GM12878 (cell line): ENCODE measurements at regions not wholly inside any gene's neighbourhood (a gene's known extent, or its start where the extent isn't known, plus 50 kb on each side); places are given as distances from the start of the nearest gene placed in this dataset.

Source experiments
- ATAC-seq: fragments of 200-7000 bp; cut with Tn5 transposase; 3 replicates; pipeline ENCODE4 v1.9.1; 2020; ENCODE audit warnings: mild to moderate bottlenecking, moderate library complexity
- BruUV-seq: library from RNA; stranded (reverse); fragments of 400-500 nt; replicated peaks from 2 replicates; lab custom pipeline; 2021; lab: Mats Ljungman, UMichigan
- CTCF ChIA-PET: fragments of 300-600 bp; sonication (Branson Sonifier 250); formaldehyde crosslinking; extraction: SDS; loops from one replicate; lab custom pipeline; 2021; ENCODE audit warnings: inconsistent platforms; lab: Yijun Ruan, JAX
- POLR2A ChIA-PET: fragments of 350-600 bp; formaldehyde crosslinking; extraction: SDS; loops from one replicate; lab custom pipeline; 2021; ENCODE audit warnings: inconsistent platforms; lab: Charles Lee
- RAD21 ChIA-PET: fragments of 300-600 bp; sonication (Branson Sonifier 250); formaldehyde crosslinking; loops from one replicate; lab custom pipeline; 2023; ENCODE audit warnings: antibody characterized with exemption; ENCODE audit not compliant: unreplicated experiment; lab: Charles Lee
- SMC1A ChIA-PET: fragments of 300-600 bp; sonication (Branson Sonifier 250); formaldehyde crosslinking; loops from one replicate; lab custom pipeline; 2023; ENCODE audit not compliant: unreplicated experiment, uncharacterized antibody; lab: Charles Lee
- DNase-seq: peaks from one replicate; pipeline ENCODE4 v3.0.0-alpha.2; 2011; ENCODE audit warnings: low read depth, low spot score
- FAIRE-seq: peaks from 3 replicates; lab custom pipeline; 2011; peaks lifted over from hg19 to GRCh38; lab: Jason Lieb, UNC
- H2AFZ ChIP-seq: 2 replicates; pipeline ENCODE4 v1.6.0; 2011; ENCODE audit warnings: low read depth, low read length, control low read depth; ENCODE audit not compliant: control insufficient read depth
- H3K27ac ChIP-seq: 2 replicates; pipeline ENCODE4 v1.5.1; 2011; ENCODE audit warnings: control low read depth; ENCODE audit not compliant: control insufficient read depth, insufficient read depth
- H3K27me3 ChIP-seq, 2 experiments: replicated peaks in 1 of 2; 2 replicates each; pipeline versions ENCODE4 v1.6.0 to v1.6.1; 2011; ENCODE audit warnings: low read length in 1 of 2; ENCODE audit not compliant: control insufficient read depth in 2 of 2, insufficient read depth in 2 of 2
- H3K36me3 ChIP-seq, 2 experiments: 2 replicates each; pipeline ENCODE4 v1.5.1; 2011; ENCODE audit warnings: low read length in 1 of 2; ENCODE audit not compliant: control insufficient read depth in 2 of 2, insufficient read depth in 2 of 2
- H3K4me1 ChIP-seq: 2 replicates; pipeline ENCODE4 v1.6.1; 2011; ENCODE audit warnings: mild to moderate bottlenecking, low read length, moderate library complexity, mixed read lengths; ENCODE audit not compliant: control insufficient read depth, insufficient read depth
- H3K4me2 ChIP-seq: 2 replicates; pipeline ENCODE4 v1.6.0; 2011; ENCODE audit warnings: control low read depth; ENCODE audit not compliant: control insufficient read depth, insufficient read depth
- H3K4me3 ChIP-seq: fragments of 200-600 bp; sonication (generic); 2 replicates; pipeline ENCODE4 v1.5.1; 2016
- H3K79me2 ChIP-seq: 2 replicates; pipeline ENCODE4 v1.6.0; 2011; ENCODE audit warnings: low read length; ENCODE audit not compliant: control insufficient read depth, insufficient read depth
- H3K9ac ChIP-seq: 2 replicates; pipeline ENCODE4 v1.8.0; 2011; ENCODE audit warnings: low read length, control low read depth, mixed read lengths; ENCODE audit not compliant: control insufficient read depth, insufficient read depth
- H3K9me3 ChIP-seq: replicated peaks from 3 replicates; pipeline ENCODE4 v1.5.1; 2011; ENCODE audit warnings: mild to moderate bottlenecking, low read length; ENCODE audit not compliant: control insufficient read depth, insufficient read depth
- H4K20me1 ChIP-seq: 2 replicates; pipeline ENCODE4 v1.6.0; 2011; ENCODE audit not compliant: control insufficient read depth, insufficient read depth
- ATF3 ChIP-seq: IDR thresholded peaks from 2 replicates; pipeline ENCODE4 v1.6.1; 2011; ENCODE audit warnings: low read depth, mild to moderate bottlenecking, low read length, moderate library complexity, borderline replicate concordance; ENCODE audit errors: extremely low read depth
- CHD4 ChIP-seq: fragments of 200-600 bp; sonication (generic); IDR thresholded peaks from 2 replicates; pipeline ENCODE4 v1.6.1; 2016; ENCODE audit warnings: mild to moderate bottlenecking
- CREM ChIP-seq: IDR thresholded peaks from 2 replicates; pipeline ENCODE4 v1.6.1; 2014; ENCODE audit warnings: antibody characterized with exemption, low read depth
- ETV6 ChIP-seq, 2 experiments: fragments of 450-650 bp in 1 of 2; IDR thresholded peaks in 1 of 2; conservative IDR thresholded peaks in 1 of 2; 2 replicates each; pipeline ENCODE4 v1.6.1; 2014; ENCODE audit warnings: antibody characterized with exemption in 1 of 2, borderline replicate concordance in 1 of 2, low read depth in 1 of 2, mild to moderate bottlenecking in 1 of 2, moderate library complexity in 1 of 2
- NR2F1 ChIP-seq: fragments of 450-650 bp; conservative IDR thresholded peaks from 2 replicates; pipeline ENCODE4 v1.6.1; 2017; ENCODE audit warnings: mild to moderate bottlenecking
- PAX5 ChIP-seq: IDR thresholded peaks from 2 replicates; pipeline ENCODE4 v1.6.1; 2011; ENCODE audit warnings: low read depth, low read length, borderline replicate concordance
- RUNX3 ChIP-seq: IDR thresholded peaks from 2 replicates; pipeline ENCODE4 v1.6.1; 2012; ENCODE audit warnings: low read length, inconsistent platforms
- TCF3 ChIP-seq: IDR thresholded peaks from 2 replicates; pipeline ENCODE4 v1.6.1; 2012; ENCODE audit warnings: low read depth, mild to moderate bottlenecking, low read length, borderline replicate concordance; ENCODE audit not compliant: insufficient read depth
- TCF7 ChIP-seq: IDR thresholded peaks from 2 replicates; pipeline ENCODE4 v1.6.1; 2014; ENCODE audit warnings: antibody characterized with exemption, borderline replicate concordance
- ZNF217 ChIP-seq: fragments of 450-650 bp; IDR thresholded peaks from 2 replicates; pipeline ENCODE4 v1.6.1; 2017; ENCODE audit warnings: antibody characterized with exemption, mild to moderate bottlenecking
- WGBS: methylation state at CpG from one replicate; pipeline ENCODE4 v1.1.6; 2016; ENCODE audit warnings: low lambda C conversion rate; ENCODE audit not compliant: insufficient replicate concordance, insufficient coverage; ENCODE audit errors: missing lambda C conversion rate; 5-methylcytosine and 5-hydroxymethylcytosine counted together
- in situ Hi-C: fragments of 300-500 bp; cut with MboI; formaldehyde crosslinking; loops from 9 replicates; pipeline ENCODE4 v1.14.3; 2018; ENCODE audit warnings: mixed read lengths
- intact Hi-C: fragments of 100-400 bp; cut with micrococcal nuclease; formaldehyde crosslinking; loops from one replicate; pipeline ENCODE4 v1.14.2; 2022; ENCODE audit not compliant: unreplicated experiment
- TF ChIP-seq, protein P1 (sequence below): fragments of 450-650 bp; IDR thresholded peaks from 2 replicates; pipeline ENCODE4 v1.6.1; 2016; ENCODE audit warnings: mild to moderate bottlenecking
- TF ChIP-seq, protein P2 (sequence below): fragments of 450-650 bp; formaldehyde crosslinking; IDR thresholded peaks from 2 replicates; pipeline ENCODE4 v1.4.0; 2020; ENCODE audit warnings: mild to moderate bottlenecking, moderate library complexity

DNA sequence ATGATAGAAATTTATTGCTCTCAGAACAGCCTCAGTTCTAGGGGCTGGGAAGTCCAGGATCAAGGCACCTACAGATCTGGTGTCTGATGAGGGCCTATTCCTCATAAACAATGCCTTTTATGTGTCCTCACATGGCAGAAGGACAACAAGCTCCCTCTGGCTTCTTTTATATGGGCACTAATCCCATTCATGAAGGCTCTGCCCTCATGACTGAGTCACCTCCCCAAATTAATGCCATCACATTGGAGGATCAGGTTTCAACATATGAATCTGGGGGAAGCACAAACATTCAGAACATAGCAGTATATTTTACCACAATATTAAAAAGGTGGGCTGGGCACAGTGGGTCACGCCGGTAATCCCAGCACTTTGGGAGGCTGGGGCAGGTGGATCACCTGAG, 58.5 kb upstream of the CCN6 start:
- no peaks in the 10 kb centered on the region for H3K36me3 ChIP-seq
- H3K79me2 ChIP-seq, result no peaks in the 10 kb centered on the region
- FAIRE-seq (no peak), DNase-seq (no peak), ATAC-seq (no peak)
- 95% methylated on average over 2 of the region's 2 CpGs for WGBS
- H3K4me1 ChIP-seq, result peaks cover 32% of the 10 kb centered on the region
- H4K20me1 ChIP-seq, result no peaks in the 10 kb centered on the region
- H3K9me3 ChIP-seq, result no peaks in the 10 kb centered on the region; the same call in 2 of the 3 replicates
- H3K27me3 ChIP-seq, result no peaks in the 10 kb centered on the region
- BruUV-seq, result no TSS peak
- H3K4me2 ChIP-seq, result no peak overlapping the region
- H2AFZ ChIP-seq, result no peak overlapping the region
- in situ Hi-C loops (loop anchor here (5.0 kb wide), 1 partner anchor 288 kb away; no protein-coding TSS in a partner anchor), intact Hi-C loops (loop anchor here (5.0 kb wide), 1 partner anchor 218 kb away; no protein-coding TSS in a partner anchor)
- no peak overlapping the region for H3K27ac ChIP-seq
- TF ChIP-seq TCF3 (no peak), ETV6 (conservative IDR thresholded peaks at IDR 0.05 in 1 of 2, IDR thresholded peaks at IDR 0.05 in 1 of 2; ENCODE audit: borderline replicate concordance in 1 of 2, low read depth in 1 of 2) (no peak), PAX5 (no peak), ZNF217 (no peak), NR2F1 (no peak), ATF3 (no peak), CREM (no peak), CHD4 (no peak), TCF7 (no peak), RUNX3 (no peak)
- TF ChIP-seq, protein P1, sequence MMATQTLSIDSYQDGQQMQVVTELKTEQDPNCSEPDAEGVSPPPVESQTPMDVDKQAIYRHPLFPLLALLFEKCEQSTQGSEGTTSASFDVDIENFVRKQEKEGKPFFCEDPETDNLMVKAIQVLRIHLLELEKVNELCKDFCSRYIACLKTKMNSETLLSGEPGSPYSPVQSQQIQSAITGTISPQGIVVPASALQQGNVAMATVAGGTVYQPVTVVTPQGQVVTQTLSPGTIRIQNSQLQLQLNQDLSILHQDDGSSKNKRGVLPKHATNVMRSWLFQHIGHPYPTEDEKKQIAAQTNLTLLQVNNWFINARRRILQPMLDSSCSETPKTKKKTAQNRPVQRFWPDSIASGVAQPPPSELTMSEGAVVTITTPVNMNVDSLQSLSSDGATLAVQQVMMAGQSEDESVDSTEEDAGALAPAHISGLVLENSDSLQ, result no peak
- TF ChIP-seq, protein P2, sequence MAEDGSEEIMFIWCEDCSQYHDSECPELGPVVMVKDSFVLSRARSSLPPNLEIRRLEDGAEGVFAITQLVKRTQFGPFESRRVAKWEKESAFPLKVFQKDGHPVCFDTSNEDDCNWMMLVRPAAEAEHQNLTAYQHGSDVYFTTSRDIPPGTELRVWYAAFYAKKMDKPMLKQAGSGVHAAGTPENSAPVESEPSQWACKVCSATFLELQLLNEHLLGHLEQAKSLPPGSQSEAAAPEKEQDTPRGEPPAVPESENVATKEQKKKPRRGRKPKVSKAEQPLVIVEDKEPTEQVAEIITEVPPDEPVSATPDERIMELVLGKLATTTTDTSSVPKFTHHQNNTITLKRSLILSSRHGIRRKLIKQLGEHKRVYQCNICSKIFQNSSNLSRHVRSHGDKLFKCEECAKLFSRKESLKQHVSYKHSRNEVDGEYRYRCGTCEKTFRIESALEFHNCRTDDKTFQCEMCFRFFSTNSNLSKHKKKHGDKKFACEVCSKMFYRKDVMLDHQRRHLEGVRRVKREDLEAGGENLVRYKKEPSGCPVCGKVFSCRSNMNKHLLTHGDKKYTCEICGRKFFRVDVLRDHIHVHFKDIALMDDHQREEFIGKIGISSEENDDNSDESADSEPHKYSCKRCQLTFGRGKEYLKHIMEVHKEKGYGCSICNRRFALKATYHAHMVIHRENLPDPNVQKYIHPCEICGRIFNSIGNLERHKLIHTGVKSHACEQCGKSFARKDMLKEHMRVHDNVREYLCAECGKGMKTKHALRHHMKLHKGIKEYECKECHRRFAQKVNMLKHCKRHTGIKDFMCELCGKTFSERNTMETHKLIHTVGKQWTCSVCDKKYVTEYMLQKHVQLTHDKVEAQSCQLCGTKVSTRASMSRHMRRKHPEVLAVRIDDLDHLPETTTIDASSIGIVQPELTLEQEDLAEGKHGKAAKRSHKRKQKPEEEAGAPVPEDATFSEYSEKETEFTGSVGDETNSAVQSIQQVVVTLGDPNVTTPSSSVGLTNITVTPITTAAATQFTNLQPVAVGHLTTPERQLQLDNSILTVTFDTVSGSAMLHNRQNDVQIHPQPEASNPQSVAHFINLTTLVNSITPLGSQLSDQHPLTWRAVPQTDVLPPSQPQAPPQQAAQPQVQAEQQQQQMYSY (CRISPR knock-in tag), result no peak
- H3K9ac ChIP-seq, result no peak overlapping the region
- no peak overlapping the region for H3K4me3 ChIP-seq
- ChIA-PET CTCF (interaction anchor here (3.8 to 7.0 kb wide), 3 partner anchors 218 to 285 kb away, joined by 15 to 88 read pairs (median 17); no protein-coding TSS in a partner anchor), POLR2A (no interaction called here), SMC1A (interaction anchor here (1.0 to 4.1 kb wide), 6 partner anchors 22 to 286 kb away, joined by 3 to 29 read pairs (median 8); no protein-coding TSS in a partner anchor), RAD21 (interaction anchor here (1.3 to 1.9 kb wide), 2 partner anchors 229 to 285 kb away, joined by 3 to 15 read pairs; no protein-coding TSS in a partner anchor)
